GM18511 (cell line): ENCODE measurements at regions not wholly inside any gene's neighbourhood (a gene's known extent, or its start where the extent isn't known, plus 50 kb on each side); places are given as distances from the start of the nearest gene placed in this dataset.

Source experiments
- ATAC-seq: cut with Tn5 transposase; IDR thresholded peaks from one replicate; pipeline ENCODE4 v1.9.1; 2021; ENCODE audit warnings: mild to moderate bottlenecking, moderate library complexity; ENCODE audit not compliant: unreplicated experiment

- ATAC-seq, result no peak
These were observed 114.9 kb downstream of the GLI2 start for GRCh38 chr2:120850551-120850950.

GRCh38 chr2:120851116-120851773, 115.6 kb downstream of the GLI2 start:
- ATAC-seq, result no peak

- ATAC-seq, result no peak
These were observed 116.6 kb downstream of the GLI2 start for GRCh38 chr2:120852200-120852815.

GRCh38 chr2:120853306-120854013, 117.8 kb downstream of the GLI2 start:
- no peak for ATAC-seq

- ATAC-seq, result no peak
These were observed 118.4 kb downstream of the GLI2 start for GRCh38 chr2:120854014-120854620.

- no peak for ATAC-seq
These were observed 119.3 kb downstream of the GLI2 start for GRCh38 chr2:120854766-120855530.

GRCh38 chr2:120855855-120856405, 120.3 kb downstream of the GLI2 start:
- ATAC-seq, result no peak

GRCh38 chr2:120856421-120856862, 120.8 kb downstream of the GLI2 start:
- ATAC-seq, result no peak

- no peak for ATAC-seq
These were observed 121.8 kb downstream of the GLI2 start for GRCh38 chr2:120857422-120857821.

- ATAC-seq, result no peak
These were observed 122.3 kb downstream of the GLI2 start for GRCh38 chr2:120857931-120858330.

GRCh38 chr2:120858361-120859106, 122.9 kb downstream of the GLI2 start:
- no peak for ATAC-seq

GRCh38 chr2:120859128-120859527, 123.5 kb downstream of the GLI2 start:
- ATAC-seq, result no peak

GRCh38 chr2:120859814-120860578, 124.3 kb downstream of the GLI2 start:
- ATAC-seq, result no peak

GRCh38 chr2:120860579-120860922, 124.9 kb downstream of the GLI2 start:
- ATAC-seq, result no peak

GRCh38 chr2:120861191-120861575, 125.5 kb downstream of the GLI2 start:
- no peak for ATAC-seq

GRCh38 chr2:120861576-120862191, 126.0 kb downstream of the GLI2 start:
- ATAC-seq, result no peak

GRCh38 chr2:120862201-120863060, 126.8 kb downstream of the GLI2 start:
- no peak for ATAC-seq

GRCh38 chr2:120863146-120863545, 127.5 kb downstream of the GLI2 start:
- no peak for ATAC-seq
